Choroid plexus epithelial cell (primary cell): ENCODE measurements at regions not wholly inside any gene's neighbourhood (a gene's known extent, or its start where the extent isn't known, plus 50 kb on each side); places are given as distances from the start of the nearest gene placed in this dataset.
A peak's percentile ranks its signal among the peaks of the same experiment; 100 is the strongest.

Experiments used
- DNase-seq: peaks from one replicate; pipeline ENCODE4 v3.0.0-alpha.2; 2010; ENCODE audit warnings: low read depth
- H3K4me3 ChIP-seq: 2 replicates; pipeline ENCODE4 v1.5.1; 2011; ENCODE audit warnings: low read depth, mild to moderate bottlenecking, control low read depth, low read length, moderate library complexity
- TF ChIP-seq, protein P1 (sequence below): conservative IDR thresholded peaks from 2 replicates; pipeline ENCODE4 v1.5.1; 2011; ENCODE audit warnings: low read depth, mild to moderate bottlenecking, control low read depth, inconsistent platforms, low read length, moderate library complexity

DNA sequence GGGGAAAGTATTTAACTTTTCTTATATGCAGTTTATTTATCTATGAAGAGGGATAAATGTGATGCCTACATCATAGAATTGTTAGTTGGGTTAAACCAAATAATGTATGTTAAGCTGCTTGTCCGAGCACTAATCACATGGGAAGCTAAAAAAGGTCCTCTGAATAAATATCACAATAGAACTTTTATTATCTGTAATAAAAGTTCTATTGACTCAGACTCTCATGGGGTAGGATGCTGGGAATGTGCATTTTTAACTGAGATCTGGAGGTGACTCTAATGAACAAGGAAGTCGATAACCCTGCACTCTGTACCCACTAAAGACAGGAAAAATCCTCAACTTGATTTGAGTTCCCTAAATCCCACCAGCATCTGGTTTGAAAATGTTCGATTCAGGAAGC lies 205.9 kb upstream of the IL12B start:
- TF ChIP-seq, protein P1, sequence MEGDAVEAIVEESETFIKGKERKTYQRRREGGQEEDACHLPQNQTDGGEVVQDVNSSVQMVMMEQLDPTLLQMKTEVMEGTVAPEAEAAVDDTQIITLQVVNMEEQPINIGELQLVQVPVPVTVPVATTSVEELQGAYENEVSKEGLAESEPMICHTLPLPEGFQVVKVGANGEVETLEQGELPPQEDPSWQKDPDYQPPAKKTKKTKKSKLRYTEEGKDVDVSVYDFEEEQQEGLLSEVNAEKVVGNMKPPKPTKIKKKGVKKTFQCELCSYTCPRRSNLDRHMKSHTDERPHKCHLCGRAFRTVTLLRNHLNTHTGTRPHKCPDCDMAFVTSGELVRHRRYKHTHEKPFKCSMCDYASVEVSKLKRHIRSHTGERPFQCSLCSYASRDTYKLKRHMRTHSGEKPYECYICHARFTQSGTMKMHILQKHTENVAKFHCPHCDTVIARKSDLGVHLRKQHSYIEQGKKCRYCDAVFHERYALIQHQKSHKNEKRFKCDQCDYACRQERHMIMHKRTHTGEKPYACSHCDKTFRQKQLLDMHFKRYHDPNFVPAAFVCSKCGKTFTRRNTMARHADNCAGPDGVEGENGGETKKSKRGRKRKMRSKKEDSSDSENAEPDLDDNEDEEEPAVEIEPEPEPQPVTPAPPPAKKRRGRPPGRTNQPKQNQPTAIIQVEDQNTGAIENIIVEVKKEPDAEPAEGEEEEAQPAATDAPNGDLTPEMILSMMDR, result no peak
- H3K4me3 ChIP-seq, result no peak overlapping the region
- no peak for DNase-seq

DNA sequence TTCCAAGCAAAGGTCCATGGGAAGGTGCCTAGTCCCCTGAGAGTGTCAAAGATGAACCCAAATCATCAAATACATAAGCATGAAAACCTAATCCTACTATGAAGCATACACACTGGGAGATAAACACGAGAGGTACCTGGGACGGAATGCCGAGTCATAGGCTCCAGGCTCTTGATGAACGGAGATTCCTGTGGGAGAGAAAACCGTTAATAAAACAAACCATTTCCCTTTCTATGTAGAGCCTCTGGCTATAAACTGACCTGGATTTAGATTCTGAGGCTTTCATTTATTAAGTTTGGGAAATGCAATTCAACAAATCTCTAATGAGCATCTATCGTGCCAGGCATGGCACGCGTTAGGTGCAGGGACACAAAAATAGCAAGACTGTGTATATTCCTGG lies 206.4 kb upstream of the IL12B start:
- no peak for DNase-seq
- TF ChIP-seq, protein P1, result no peak
- H3K4me3 ChIP-seq, result no peak overlapping the region

DNA sequence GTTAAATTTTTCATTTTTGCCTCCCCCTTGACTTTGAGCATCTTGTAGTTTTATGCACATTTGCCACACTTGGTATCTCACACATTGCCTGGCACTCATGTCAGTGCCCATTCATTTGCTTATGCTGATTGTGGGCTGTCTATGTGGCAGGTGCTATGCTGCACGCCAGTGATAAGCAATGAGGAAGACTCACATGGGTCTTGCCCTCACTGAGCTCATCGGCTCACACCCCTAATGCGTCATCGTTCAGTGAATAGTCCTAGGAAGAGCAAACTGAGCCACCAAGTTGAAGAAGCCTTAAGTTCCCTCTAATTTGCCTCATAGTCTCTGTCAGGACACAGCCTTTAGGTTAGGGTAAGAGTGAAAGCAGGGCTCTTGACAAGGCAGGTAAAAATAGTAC lies 209.4 kb upstream of the IL12B start:
- TF ChIP-seq, protein P1, result no peak
- DNase-seq, result no peak
- no peak overlapping the region for H3K4me3 ChIP-seq

DNA sequence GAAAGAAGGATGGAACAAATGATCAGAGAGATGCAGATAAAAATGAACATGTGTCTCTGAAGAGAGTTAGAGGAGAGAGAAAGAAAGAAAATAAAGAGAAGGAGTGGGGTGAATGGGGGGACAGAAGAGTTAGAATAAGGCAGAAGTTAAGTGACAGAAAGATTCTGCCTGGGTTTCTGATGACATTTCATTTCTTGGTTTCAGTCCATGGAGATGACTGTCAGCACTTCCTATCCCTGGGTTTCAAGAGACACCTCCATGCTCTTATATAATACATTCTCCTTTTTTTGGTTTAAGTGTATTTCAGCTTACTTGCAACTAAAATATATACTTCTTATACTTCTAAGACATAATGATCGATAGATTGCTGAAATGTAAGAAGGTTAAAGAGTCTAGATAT lies 213.0 kb upstream of the IL12B start:
- DNase-seq, result no peak
- TF ChIP-seq, protein P1, result no peak
- H3K4me3 ChIP-seq, result no peak overlapping the region

DNA sequence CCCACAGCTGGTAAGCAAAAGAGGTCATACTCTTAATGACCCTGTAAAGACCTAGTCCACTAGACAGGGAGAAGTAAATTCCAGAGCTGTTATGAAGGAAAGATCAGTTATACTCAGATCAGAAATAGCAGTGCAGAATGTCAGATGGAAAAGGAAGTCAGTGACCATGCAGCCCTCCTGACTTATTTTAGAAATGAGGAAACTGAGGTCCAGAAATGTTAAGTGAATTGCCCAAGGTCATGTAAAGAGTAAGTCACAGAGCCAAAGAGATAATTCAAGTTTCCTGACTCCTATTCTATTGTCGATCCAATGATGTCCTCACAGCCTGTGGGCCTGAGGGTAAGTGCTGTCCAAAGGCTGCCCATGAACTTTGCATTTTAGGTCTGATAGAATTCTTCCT lies 214.9 kb upstream of the IL12B start:
- no peak overlapping the region for H3K4me3 ChIP-seq
- DNase-seq, result no peak
- TF ChIP-seq, protein P1, result no peak

DNA sequence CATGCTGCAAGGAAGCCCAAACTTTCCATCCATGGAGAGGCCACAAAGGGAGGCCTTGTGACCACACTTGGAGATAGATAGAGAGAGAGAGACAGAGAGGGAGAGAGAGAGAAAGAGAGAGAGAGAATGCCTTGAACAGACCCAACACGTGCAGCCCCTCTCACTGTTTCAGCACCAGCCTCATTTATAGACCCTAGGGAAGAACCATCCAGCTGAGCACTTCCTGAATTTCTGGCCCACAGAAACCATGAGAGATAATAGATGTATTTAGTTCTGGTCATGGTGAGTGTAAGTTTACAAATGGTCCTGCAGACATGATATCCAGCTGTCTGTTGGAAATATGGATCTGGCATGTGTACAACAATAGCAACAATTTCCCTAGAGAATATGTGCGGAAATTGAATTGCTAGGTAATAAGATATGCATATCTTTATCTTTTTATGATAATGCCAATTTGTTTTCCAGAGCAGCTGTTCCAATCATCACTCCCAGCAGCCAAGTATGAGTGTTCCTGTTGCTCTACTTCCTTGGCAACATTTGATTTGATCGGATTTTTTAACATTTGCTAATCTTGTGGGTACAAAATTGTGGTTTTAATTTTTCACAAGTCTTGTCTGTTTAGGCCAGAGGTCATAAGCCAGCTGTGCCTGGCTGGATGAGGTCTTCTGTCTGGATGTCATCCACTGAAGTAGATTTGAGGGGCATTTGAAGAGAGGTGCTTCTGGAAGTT lies 217.3 kb upstream of the IL12B start:
- TF ChIP-seq, protein P1, result no peak
- DNase-seq, result peak; percentile 20
- H3K4me3 ChIP-seq, result no peak overlapping the region

DNA sequence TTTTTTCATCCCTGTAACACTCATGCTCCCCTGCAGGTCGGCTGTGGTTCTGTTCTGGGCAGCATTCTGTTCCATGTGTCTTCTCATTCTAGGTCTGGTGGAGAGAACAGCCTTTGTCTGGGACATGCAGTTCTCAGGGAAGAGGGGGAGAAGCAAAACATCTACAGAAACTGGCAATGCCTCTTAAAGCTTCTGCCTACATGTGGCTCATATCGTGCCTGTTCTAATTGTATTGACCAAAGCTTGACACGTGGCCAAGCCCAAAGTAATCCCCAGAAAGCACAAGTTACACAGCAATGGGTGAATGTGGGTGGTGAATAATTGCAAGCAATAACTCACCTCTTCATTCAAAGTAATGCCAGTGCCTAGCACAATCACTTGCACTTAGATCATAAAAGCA lies 218.2 kb upstream of the IL12B start:
- DNase-seq, result no peak
- TF ChIP-seq, protein P1, result peak; percentile 9

More for the DNA sequence above, 218.2 kb upstream of the IL12B start:
- H3K4me3 ChIP-seq, result no peak overlapping the region
